ENCODE measurements at regions not wholly inside any gene's neighbourhood (a gene's known extent, or its start where the extent isn't known, plus 50 kb on each side); places are given as distances from the start of the nearest gene placed in this dataset.

GRCh38 chr1:195828325-195828724 is 779.9 kb downstream of the KCNT2 start:
- no peak overlapping the region for H3K27ac Mint-ChIP-seq
- H3K4me1 Mint-ChIP-seq (ENCODE audit: low read depth), result no peaks in the 10 kb centered on the region
- H3K9me3 Mint-ChIP-seq (ENCODE audit: low read depth), result no peaks in the 10 kb centered on the region
- H3K27me3 Mint-ChIP-seq, result no peaks in the 10 kb centered on the region
- no peaks in the 10 kb centered on the region for H3K36me3 Mint-ChIP-seq
- no peak overlapping the region for H3K4me3 Mint-ChIP-seq

- Mint-ChIP-seq H3K4me3 (no peak overlapping the region), H3K27ac (no peak overlapping the region), H3K27me3 (no peaks in the 10 kb centered on the region), H3K9me3 (ENCODE audit: low read depth) (peaks cover 4% of the 10 kb centered on the region), H3K36me3 (no peaks in the 10 kb centered on the region), H3K4me1 (ENCODE audit: low read depth) (no peaks in the 10 kb centered on the region)
Measured at GRCh38 chr1:195820925-195821324, 787.3 kb downstream of the KCNT2 start.

- H3K4me3 Mint-ChIP-seq, result no peak overlapping the region
- H3K9me3 Mint-ChIP-seq (ENCODE audit: low read depth), result no peaks in the 10 kb centered on the region
- no peak overlapping the region for H3K27ac Mint-ChIP-seq
- no peaks in the 10 kb centered on the region for H3K4me1 Mint-ChIP-seq (ENCODE audit: low read depth)
- no peaks in the 10 kb centered on the region for H3K36me3 Mint-ChIP-seq
- no peaks in the 10 kb centered on the region for H3K27me3 Mint-ChIP-seq
Measured at GRCh38 chr1:195806060-195806459, 802.2 kb downstream of the KCNT2 start.

GRCh38 chr1:195804547-195804946 is 803.7 kb downstream of the KCNT2 start:
- Mint-ChIP-seq H3K4me3 (no peak overlapping the region), H3K9me3 (ENCODE audit: low read depth) (no peaks in the 10 kb centered on the region), H3K4me1 (ENCODE audit: low read depth) (no peaks in the 10 kb centered on the region), H3K27me3 (no peaks in the 10 kb centered on the region), H3K27ac (no peak overlapping the region), H3K36me3 (no peaks in the 10 kb centered on the region)

- no peaks in the 10 kb centered on the region for H3K27me3 Mint-ChIP-seq
- H3K27ac Mint-ChIP-seq, result no peak overlapping the region
- H3K9me3 Mint-ChIP-seq (ENCODE audit: low read depth), result peaks cover 3% of the 10 kb centered on the region
- no peaks in the 10 kb centered on the region for H3K4me1 Mint-ChIP-seq (ENCODE audit: low read depth)
- no peak overlapping the region for H3K4me3 Mint-ChIP-seq
- H3K36me3 Mint-ChIP-seq, result no peaks in the 10 kb centered on the region
Measured at GRCh38 chr1:195799016-195799415, 809.2 kb downstream of the KCNT2 start.

- Mint-ChIP-seq H3K4me3 (no peak overlapping the region), H3K27ac (no peak overlapping the region), H3K36me3 (no peaks in the 10 kb centered on the region), H3K9me3 (ENCODE audit: low read depth) (peaks cover 6% of the 10 kb centered on the region), H3K27me3 (no peaks in the 10 kb centered on the region), H3K4me1 (ENCODE audit: low read depth) (no peaks in the 10 kb centered on the region)
Measured at GRCh38 chr1:195794225-195794624, 814.0 kb downstream of the KCNT2 start.

- H3K36me3 Mint-ChIP-seq, result no peaks in the 10 kb centered on the region
- peaks cover 10% of the 10 kb centered on the region for H3K9me3 Mint-ChIP-seq (ENCODE audit: low read depth)
- no peaks in the 10 kb centered on the region for H3K4me1 Mint-ChIP-seq (ENCODE audit: low read depth)
- H3K4me3 Mint-ChIP-seq, result no peak overlapping the region
- no peak overlapping the region for H3K27ac Mint-ChIP-seq
- H3K27me3 Mint-ChIP-seq, result no peaks in the 10 kb centered on the region
Measured at GRCh38 chr1:195791796-195792195, 816.4 kb downstream of the KCNT2 start.

GRCh38 chr1:195790514-195791168 is 817.6 kb downstream of the KCNT2 start:
- no peak overlapping the region for H3K27ac Mint-ChIP-seq

GRCh38 chr1:195789321-195789720 is 818.9 kb downstream of the KCNT2 start:
- Mint-ChIP-seq H3K27me3 (no peaks in the 10 kb centered on the region), H3K27ac (no peak overlapping the region), H3K9me3 (ENCODE audit: low read depth) (peaks cover 7% of the 10 kb centered on the region), H3K36me3 (no peaks in the 10 kb centered on the region), H3K4me3 (no peak overlapping the region), H3K4me1 (ENCODE audit: low read depth) (no peaks in the 10 kb centered on the region)

More at GRCh38 chr1:195790514-195791168, 817.6 kb downstream of the KCNT2 start:
- H3K36me3 Mint-ChIP-seq, result no peaks in the 10 kb centered on the region
- no peak overlapping the region for H3K4me3 Mint-ChIP-seq
- no peaks in the 10 kb centered on the region for H3K4me1 Mint-ChIP-seq (ENCODE audit: low read depth)
- no peaks in the 10 kb centered on the region for H3K27me3 Mint-ChIP-seq
- H3K9me3 Mint-ChIP-seq (ENCODE audit: low read depth), result peaks cover 10% of the 10 kb centered on the region

GRCh38 chr1:195788721-195789120 is 819.5 kb downstream of the KCNT2 start:
- Mint-ChIP-seq H3K27ac (no peak overlapping the region), H3K4me3 (no peak overlapping the region), H3K4me1 (ENCODE audit: low read depth) (no peaks in the 10 kb centered on the region), H3K9me3 (ENCODE audit: low read depth) (peaks cover 7% of the 10 kb centered on the region), H3K36me3 (no peaks in the 10 kb centered on the region), H3K27me3 (no peaks in the 10 kb centered on the region)

- no peak overlapping the region for H3K4me3 Mint-ChIP-seq
- H3K4me1 Mint-ChIP-seq (ENCODE audit: low read depth), result no peaks in the 10 kb centered on the region
- H3K27ac Mint-ChIP-seq, result no peak overlapping the region
- H3K9me3 Mint-ChIP-seq (ENCODE audit: low read depth), result peaks cover 8% of the 10 kb centered on the region
- H3K27me3 Mint-ChIP-seq, result no peaks in the 10 kb centered on the region
- no peaks in the 10 kb centered on the region for H3K36me3 Mint-ChIP-seq
Measured at GRCh38 chr1:195785830-195786229, 822.4 kb downstream of the KCNT2 start.

GRCh38 chr1:195773931-195774330 is 834.3 kb downstream of the KCNT2 start:
- H3K4me3 Mint-ChIP-seq, result no peak overlapping the region
- no peaks in the 10 kb centered on the region for H3K4me1 Mint-ChIP-seq (ENCODE audit: low read depth)
- no peaks in the 10 kb centered on the region for H3K9me3 Mint-ChIP-seq (ENCODE audit: low read depth)
- H3K36me3 Mint-ChIP-seq, result no peaks in the 10 kb centered on the region
- no peaks in the 10 kb centered on the region for H3K27me3 Mint-ChIP-seq
- no peak overlapping the region for H3K27ac Mint-ChIP-seq

GRCh38 chr1:195769461-195769860 is 838.8 kb downstream of the KCNT2 start:
- Mint-ChIP-seq H3K36me3 (no peaks in the 10 kb centered on the region), H3K4me3 (no peak overlapping the region), H3K9me3 (ENCODE audit: low read depth) (no peaks in the 10 kb centered on the region), H3K27ac (no peak overlapping the region), H3K4me1 (ENCODE audit: low read depth) (no peaks in the 10 kb centered on the region), H3K27me3 (no peaks in the 10 kb centered on the region)

- no peaks in the 10 kb centered on the region for H3K9me3 Mint-ChIP-seq (ENCODE audit: low read depth)
- H3K27ac Mint-ChIP-seq, result no peak overlapping the region
- H3K27me3 Mint-ChIP-seq, result no peaks in the 10 kb centered on the region
- no peaks in the 10 kb centered on the region for H3K36me3 Mint-ChIP-seq
- no peak overlapping the region for H3K4me3 Mint-ChIP-seq
- H3K4me1 Mint-ChIP-seq (ENCODE audit: low read depth), result no peaks in the 10 kb centered on the region
Measured at GRCh38 chr1:195768936-195769335, 839.3 kb downstream of the KCNT2 start.

- Mint-ChIP-seq H3K9me3 (ENCODE audit: low read depth) (no peaks in the 10 kb centered on the region), H3K27ac (no peak overlapping the region), H3K4me1 (ENCODE audit: low read depth) (no peaks in the 10 kb centered on the region), H3K36me3 (no peaks in the 10 kb centered on the region), H3K27me3 (no peaks in the 10 kb centered on the region), H3K4me3 (no peak overlapping the region)
Measured at GRCh38 chr1:195768377-195768776, 839.9 kb downstream of the KCNT2 start.

- no peaks in the 10 kb centered on the region for H3K4me1 Mint-ChIP-seq (ENCODE audit: low read depth)
- no peaks in the 10 kb centered on the region for H3K36me3 Mint-ChIP-seq
- H3K4me3 Mint-ChIP-seq, result no peak overlapping the region
- H3K9me3 Mint-ChIP-seq (ENCODE audit: low read depth), result no peaks in the 10 kb centered on the region
- H3K27ac Mint-ChIP-seq, result no peak overlapping the region
- no peaks in the 10 kb centered on the region for H3K27me3 Mint-ChIP-seq
Measured at GRCh38 chr1:195766709-195767108, 841.5 kb downstream of the KCNT2 start.

All from activated naive CD8-positive, alpha-beta T cell (primary cell).